IPS-NIHi11 (cell line): ENCODE measurements at regions not wholly inside any gene's neighbourhood (a gene's known extent, or its start where the extent isn't known, plus 50 kb on each side); places are given as distances from the start of the nearest gene placed in this dataset.
"Not testable (repeated sequence)": the region's sequence is repeated elsewhere in the genome, so short reads cannot be mapped to it uniquely, and the experiment has no call there.

Experiments used
- DNase-seq: peaks from one replicate; pipeline ENCODE4 v3.0.0; 2012; ENCODE audit warnings: mixed read lengths, low spot score

DNA sequence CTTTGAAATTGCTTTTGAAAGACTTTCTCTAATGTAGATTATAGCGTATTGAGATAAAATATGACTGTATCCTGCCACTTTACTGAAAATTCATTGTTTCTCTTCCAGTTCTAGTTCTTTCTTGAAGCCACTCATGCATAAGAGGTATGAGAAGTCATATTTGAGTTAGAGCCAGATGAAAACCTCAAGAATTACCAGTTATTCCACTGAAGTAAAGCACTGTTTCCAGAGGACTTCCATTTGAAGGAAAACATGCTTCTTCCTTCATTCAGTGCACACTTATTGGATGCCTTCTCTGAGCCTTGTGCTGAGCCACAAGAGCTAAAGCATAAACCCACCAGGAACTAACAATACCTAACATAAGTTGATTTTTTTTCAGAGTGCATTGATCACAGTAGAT is 513.4 kb downstream of the ZNF385D start:
- DNase-seq = no peak

DNA sequence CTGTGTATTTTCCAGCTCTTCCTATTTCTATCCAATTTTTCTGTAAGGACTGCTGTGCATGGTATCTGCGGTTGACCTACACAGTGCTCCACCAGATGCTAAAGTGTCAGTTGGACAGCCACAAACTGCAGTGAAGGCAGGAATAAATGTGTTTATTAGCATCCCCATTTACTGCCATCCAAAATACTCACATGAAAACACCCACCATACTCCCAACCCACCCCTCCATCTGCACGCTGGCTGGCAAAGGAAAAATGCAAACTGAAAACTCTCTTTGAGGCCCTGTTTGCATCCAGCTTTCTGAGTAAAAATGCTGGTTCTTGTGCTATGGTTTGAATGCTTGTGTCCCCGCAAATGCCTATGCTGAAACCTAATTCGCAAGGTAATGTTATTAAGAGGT is 515.5 kb downstream of the ZNF385D start:
- no peak for DNase-seq

DNA sequence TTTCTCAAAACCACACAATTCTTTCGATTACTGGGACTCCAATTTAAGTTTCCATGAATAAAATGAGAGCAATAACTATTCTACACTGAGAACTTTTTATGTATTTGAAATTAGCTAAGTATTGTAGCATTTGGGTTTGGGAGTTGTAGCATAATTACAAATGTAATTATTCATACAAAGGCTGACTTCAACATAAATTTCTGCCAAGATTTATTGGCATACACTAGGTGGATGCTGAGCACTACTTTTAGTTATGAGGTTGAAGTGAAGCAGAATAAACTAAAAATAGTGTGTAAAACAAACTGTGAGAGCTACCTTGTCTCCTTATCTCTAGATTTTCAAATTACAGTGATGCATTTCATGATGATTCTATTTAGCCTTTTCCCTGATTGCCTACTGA is 516.1 kb downstream of the ZNF385D start:
- no peak for DNase-seq

GRCh38 chr3:21229426-21230135 is 521.4 kb downstream of the ZNF385D start:
- no peak for DNase-seq

DNA sequence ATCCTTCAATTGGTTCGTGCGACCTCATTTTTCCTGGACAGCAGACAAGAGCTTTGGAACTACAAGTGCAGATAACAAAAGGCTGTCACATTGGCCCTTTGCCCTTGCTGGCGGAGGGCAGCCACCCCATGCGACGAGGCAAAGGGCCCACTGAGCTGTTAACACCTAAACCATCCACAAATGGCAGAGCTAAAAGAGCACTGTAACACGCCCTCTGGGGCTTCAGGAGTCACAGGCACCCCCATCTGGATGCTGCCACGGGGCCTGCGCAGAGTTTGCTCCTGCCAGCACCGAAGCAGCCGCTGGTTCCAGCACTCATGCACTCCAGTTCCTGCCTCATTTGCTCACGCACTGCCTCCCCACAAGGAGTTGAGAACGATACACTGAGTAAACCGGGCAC is 524.9 kb downstream of the ZNF385D start:
- DNase-seq = no peak

DNA sequence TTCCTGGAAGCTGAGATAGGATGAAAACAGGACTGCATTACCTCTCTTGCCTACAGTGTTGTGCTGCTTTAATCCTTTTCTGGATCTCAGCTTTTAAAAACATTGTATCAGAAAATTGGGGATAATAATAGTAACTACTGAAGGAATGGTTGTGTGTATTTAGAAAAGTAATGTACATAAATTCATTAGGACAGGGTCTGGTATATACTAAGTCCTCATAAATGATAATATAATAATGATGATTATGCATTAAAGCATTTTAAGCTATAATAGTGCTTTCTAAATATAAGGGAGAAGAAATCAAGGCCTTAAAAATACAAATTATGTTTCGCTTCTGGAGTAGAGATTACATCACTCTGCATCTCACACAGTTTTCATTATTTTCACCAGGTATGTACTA is 530.1 kb downstream of the ZNF385D start:
- no peak for DNase-seq

DNA sequence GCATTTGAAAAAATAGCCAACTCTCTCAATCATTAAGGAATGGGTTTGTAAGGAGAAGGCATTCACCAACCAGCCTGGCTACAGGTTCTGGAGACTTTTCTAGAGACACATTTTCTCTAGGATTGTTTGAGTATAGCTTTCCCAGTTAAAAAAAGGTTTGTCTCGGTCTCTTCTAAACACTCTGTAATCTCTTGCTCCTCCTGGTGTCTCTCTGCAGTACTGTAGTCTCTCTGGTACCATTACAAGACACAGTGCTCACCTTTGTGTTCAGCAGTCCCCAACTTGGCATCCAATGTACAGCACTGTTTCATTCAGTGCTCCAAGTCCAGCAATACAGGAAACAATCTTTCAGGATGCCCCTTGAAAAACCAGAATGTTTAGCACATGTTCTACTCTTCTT is 534.4 kb downstream of the ZNF385D start:
- peak; percentile 20 for DNase-seq

DNA sequence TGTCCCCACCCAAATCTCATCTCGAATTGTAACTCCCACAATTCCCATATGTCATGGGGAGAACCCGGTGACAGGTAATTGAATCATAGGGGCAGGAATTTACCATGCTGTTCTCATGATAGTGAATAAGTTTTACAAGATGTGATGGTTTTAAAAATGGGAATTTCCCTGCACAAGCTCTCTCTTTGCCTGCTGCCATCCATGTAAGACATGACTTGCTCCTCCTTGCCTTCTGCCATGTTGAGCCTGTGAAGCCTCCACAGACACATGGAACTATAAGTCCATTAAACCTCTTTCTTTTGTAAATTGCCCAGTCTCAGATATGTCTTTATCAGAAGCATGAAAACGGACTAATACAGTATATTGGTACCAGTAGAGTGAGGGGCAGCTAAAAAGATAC is 546.9 kb downstream of the ZNF385D start:
- DNase-seq = not testable (repeated sequence)

- DNase-seq = no peak
Observed at GRCh38 chr3:21195203-21195602, 555.8 kb downstream of the ZNF385D start.

DNA sequence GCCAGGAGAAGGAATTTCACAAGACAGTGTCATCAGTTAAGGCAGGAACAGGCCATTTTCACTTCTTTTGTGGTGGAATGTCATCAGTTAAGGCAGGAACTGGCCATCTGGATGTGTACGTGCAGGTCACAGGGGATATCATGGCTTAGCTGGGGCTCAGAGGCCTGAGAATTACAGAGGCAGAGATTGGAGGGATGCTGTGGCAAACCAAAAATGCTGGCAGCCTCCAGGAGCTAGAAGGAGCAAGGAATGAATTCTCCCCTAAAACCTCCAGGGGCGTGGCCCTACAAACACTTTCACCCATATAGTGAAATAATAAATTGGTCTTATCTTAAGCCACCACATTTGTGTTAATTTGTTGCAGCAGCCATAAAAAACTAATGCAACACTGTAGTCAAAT is 557.0 kb downstream of the ZNF385D start:
- DNase-seq = not testable (repeated sequence)

- DNase-seq = no peak
Observed at GRCh38 chr3:21188459-21188858, 562.6 kb downstream of the ZNF385D start.

GRCh38 chr3:21185816-21186314 is 565.1 kb downstream of the ZNF385D start:
- DNase-seq = no peak

DNA sequence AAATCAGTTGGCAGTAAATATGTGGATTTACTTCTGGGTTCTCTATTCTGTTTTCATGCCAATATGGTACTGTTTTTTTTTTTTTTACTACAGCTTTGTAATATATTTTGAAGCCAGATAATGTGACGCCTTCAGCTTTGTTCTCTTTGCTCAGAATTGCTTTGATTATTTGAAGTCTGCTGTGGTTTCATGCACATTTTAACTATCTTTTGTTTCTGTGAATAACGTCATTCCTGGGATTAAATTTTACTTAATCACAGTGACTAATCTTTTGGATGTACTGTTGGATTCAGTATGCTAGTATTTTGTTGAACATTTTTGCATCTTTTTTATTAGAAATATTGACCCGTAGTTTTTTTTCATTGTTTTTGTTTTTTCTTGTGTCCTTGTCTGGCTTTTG is 576.5 kb downstream of the ZNF385D start:
- DNase-seq = no peak

DNA sequence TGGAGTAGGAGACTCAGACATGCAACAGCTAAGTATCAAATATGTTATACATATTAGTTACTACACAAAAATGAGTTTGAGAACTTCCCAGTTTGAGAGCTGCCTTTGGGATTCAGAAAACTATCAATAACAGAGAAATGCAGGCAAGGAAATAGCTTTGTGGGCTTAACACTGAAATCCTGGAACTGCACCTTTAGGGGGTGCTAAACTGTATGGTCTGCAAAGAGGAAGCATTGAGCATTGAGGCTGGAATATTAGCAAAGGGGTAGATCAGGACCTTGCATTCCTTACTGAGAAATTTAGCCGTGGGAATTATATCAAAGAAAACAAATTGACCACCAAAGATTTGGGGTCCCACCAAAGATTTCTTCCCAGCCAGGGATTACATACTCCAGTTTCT is 580.0 kb downstream of the ZNF385D start:
- DNase-seq = peak; percentile 46

GRCh38 chr3:21169948-21170347 is 581.1 kb downstream of the ZNF385D start:
- no peak for DNase-seq

GRCh38 chr3:21168471-21168870 is 582.5 kb downstream of the ZNF385D start:
- no peak for DNase-seq

DNA sequence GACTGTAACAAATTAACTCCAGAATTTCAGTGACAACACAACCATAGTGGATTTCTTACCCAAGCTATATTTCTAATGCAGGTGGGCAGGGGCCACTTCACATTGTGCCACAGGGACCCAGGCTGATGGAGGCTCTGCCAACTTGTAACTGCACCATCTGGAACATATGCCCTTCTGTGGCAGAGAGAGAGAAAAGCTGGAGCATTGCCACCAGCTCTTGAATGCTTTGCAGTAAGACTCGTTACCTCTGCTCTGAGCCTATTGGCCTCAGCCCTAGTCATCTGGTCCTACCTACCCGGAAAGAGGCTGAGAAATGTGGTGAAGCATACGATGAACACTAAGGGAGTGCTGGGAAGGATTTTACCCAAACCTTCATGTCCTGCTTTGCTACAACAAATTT is 587.1 kb downstream of the ZNF385D start:
- DNase-seq = no peak

DNA sequence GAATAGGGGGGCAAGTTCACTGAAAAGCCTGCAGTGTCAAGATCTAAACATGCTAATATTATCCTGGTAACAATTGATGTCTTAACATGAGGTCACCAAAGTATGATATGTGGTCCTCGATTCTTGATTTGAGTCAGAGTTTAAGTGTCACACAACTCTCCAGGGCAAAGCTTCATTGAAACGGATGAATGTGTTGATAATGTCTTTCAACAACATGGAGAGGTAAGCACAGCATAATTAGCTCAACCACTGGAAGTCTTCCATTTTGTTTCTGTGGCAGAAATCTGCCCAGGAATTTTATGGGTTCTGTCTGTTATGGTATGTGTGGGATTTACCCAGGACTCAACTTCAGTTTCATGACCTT is 591.5 kb downstream of the ZNF385D start:
- no peak for DNase-seq

- DNase-seq = no peak
Observed at GRCh38 chr3:21158861-21159542, 592.0 kb downstream of the ZNF385D start.

GRCh38 chr3:21154911-21155310 is 596.1 kb downstream of the ZNF385D start:
- no peak for DNase-seq

GRCh38 chr3:21152555-21152954 is 598.5 kb downstream of the ZNF385D start:
- no peak for DNase-seq

DNA sequence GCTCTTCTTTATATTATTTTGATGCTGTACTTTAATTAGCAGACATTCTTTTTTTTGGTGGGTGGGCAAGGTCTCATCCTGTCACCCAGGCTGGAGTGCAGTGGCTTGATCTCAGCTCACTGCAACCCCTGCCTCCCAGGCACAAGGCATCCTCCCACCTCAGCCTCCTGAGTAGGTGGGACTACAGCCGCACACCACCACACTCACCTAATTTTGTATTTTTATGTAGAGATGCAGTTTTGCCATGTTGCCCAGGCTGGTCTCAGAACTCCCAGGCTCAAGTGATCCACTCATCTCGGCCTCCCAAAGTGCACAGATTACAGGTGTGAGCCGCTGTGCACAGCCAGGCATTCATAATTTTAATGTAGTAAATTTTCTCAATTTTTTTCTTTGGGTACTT is 608.1 kb downstream of the ZNF385D start:
- DNase-seq = no peak

DNA sequence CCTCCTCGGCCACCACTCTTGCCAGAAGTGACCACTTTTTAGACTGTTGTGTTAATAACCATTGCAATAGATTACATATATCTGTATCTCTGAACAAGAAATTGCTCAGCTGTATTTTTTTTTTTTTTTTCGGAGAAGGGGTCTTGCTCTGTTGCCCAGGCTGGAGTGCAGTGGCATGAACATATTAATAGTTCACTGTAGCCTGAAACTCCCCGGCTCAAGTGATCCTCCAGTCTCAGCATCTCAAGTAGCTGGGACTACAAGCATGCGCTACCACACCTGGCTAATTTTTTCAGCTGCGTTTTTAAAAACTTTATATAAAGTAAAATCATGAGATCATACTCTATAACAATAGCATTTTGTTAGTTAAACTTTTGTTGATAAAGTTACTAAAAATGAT is 609.0 kb downstream of the ZNF385D start:
- DNase-seq = no peak

- DNase-seq = no peak
Observed at GRCh38 chr3:21140785-21141184, 610.2 kb downstream of the ZNF385D start.
